SH-SY5Y (cell line): ENCODE measurements at regions not wholly inside any gene's neighbourhood (a gene's known extent, or its start where the extent isn't known, plus 50 kb on each side); places are given as distances from the start of the nearest gene placed in this dataset.

Experiments
- GATA2 ChIP-seq: IDR thresholded peaks from 2 replicates; pipeline ENCODE4 v1.6.1; 2011; ENCODE audit warnings: mild to moderate bottlenecking, low read depth, low read length
- GATA3 ChIP-seq: IDR thresholded peaks from 2 replicates; pipeline ENCODE4 v1.6.1; 2011; ENCODE audit warnings: low read depth, mild to moderate bottlenecking, low read length, moderate library complexity

DNA sequence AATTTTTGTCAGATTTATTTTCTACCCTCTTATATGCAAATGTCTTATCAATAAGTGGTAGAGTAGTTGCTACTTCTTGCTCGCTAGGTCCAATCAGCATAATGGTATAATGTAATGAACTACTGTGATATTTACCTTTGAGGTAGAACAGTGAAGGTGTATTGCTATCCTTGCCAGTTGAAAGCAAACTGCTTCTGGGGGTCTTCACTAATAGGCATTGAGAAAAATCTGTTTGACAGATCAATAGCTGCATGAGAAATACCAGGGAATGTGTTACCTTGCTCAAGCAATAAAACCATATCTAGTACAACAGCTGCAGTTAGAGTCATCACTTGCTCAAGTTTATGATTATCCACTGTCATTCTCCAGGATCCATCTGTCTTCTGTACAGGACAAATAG, 50.1 kb upstream of the EFEMP1 start:
- no peak for TF ChIP-seq GATA2
- no peak for TF ChIP-seq GATA3

GRCh38 chr2:55976681-55977080, 53.1 kb upstream of the EFEMP1 start:
- TF ChIP-seq GATA3 (no peak), GATA2 (no peak)

GRCh38 chr2:55985406-55985805, 61.8 kb upstream of the EFEMP1 start:
- no peak for TF ChIP-seq GATA2
- no peak for TF ChIP-seq GATA3

- no peak for TF ChIP-seq GATA2
- TF ChIP-seq GATA3, result no peak
These were observed 62.4 kb upstream of the EFEMP1 start for GRCh38 chr2:55986001-55986400.

DNA sequence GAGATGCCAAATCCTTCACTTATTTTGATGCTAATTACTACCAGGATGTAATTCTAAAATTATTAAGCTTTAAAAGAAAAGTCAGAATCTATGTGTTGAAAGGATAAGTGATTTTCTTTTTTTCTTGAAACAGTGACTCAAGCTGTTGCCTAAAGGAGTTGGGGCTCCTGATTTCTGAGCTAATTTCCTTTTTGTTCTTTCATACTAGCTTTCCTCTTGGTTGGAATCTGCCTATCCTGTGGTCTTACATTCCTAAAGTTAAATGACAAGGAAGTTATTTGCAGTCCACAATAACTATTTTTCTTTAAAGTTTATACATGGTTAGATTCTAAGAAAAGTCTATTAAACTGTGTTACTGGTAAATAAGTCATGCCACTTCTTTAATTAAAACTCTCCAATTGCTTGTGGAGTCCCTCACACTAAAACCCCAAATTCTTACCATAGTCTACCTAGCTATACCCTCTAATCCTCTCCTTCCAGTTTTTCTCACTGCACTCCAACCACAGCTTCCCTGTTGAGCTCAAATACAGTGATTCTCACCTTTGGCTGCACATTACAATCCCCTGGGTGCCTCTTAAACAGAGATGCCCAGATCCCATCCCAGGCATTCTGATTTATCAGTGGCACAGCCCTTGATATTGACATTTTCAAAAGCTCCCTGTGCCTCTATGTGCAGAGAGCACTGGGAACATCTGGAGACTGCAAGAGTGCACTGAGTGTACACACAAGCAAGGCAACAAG, 63.3 kb upstream of the EFEMP1 start:
- TF ChIP-seq GATA2 (no peak), GATA3 (no peak)

DNA sequence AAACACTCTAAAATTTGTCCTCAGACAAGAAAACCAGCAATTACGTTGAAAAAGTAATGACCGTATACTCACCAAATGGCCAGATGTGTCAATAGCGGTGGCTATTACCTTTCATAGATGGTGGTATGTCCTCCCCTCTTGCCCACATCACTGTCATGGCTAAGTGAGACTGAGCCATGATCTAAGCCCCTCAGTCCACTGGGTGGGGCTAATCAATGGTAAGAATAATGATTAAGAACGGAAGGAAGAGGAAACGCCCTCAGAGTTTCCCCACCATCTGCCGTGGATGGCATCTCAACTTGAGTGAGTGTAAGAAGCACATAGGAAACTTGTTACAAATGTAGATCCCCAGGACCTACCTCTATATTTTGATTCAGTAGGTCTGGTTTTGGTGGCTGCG, 65.8 kb upstream of the EFEMP1 start:
- no peak for TF ChIP-seq GATA3
- TF ChIP-seq GATA2, result no peak

DNA sequence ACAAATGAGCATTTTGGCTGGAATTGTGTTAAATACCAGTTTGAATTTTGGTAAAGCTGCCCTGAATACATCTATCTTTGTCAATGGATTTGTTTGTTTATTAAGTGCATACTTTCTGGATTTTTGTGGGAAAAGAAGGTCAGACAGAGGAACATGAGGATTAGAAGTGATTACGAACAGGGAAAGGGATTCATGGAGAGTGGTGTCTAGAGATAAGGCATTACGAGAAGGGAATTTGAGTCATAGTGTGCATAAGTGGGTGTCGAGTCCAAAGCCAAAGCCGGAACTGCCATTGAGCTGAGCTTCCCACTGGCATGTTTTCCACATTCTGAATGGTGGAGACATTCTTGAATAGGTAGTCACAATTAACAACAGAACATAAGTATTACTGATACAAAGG, 68.9 kb upstream of the EFEMP1 start:
- TF ChIP-seq GATA3 (no peak), GATA2 (no peak)

DNA sequence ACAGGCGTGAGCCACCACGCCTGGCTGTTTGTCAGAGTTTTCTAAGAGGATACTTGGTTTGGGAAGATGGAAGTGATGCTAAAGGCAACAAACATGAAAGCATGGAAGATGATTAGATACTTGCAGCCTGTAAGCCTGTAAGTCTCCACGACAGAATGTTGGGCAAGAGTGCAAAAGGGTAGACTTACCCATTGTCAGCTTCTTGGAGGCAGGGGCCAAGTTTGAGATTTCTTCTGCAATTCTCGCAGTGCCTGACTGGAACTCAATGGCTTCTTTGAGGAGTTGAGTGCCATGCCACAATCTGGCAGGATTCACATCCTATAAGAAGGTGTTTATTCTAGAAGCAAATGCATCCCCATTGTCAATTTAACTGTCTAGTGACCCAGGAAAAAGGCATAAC, 70.1 kb upstream of the EFEMP1 start:
- no peak for TF ChIP-seq GATA2
- no peak for TF ChIP-seq GATA3

- TF ChIP-seq GATA2 (no peak), GATA3 (no peak)
These were observed 71.6 kb upstream of the EFEMP1 start for GRCh38 chr2:55995211-55995610.

GRCh38 chr2:55995902-55996301, 72.3 kb upstream of the EFEMP1 start:
- TF ChIP-seq GATA3 (no peak), GATA2 (no peak)

DNA sequence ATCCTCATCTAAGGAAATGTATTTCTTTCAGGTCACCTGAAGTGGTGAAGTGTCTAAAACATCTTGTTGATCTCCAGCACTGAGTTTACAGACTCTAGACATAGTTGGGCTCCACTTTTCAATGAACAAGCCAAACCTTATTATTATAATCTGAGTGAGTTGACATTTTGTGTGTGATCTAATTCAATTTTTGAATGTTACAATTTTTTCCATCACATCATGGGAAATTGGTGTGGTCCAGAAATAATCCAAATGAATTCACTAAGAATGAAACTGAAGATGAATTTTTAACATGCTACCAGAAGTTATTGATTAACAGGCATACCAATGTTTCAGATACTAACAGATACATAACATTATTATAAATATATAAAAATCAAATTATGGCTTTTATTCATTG, 75.6 kb upstream of the EFEMP1 start:
- TF ChIP-seq GATA3 (no peak), GATA2 (no peak)

DNA sequence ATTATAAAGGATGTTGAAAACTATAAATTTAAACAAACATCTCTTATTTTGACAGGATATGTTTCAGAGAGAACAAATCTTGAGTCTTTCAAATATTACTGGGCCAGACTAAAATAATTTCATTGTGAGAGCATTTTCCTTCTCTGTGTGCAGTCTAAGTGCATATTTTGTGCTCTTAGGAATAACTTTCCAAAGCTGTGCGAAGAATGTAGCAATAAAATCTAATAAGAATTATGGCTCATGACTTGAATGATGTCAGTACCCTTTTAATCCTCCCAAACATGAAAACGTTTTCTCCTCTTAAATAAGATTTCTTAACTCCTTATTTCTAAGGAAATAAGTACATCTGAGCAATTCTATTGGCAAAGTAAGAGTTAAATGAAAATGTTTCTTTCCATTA, 76.2 kb upstream of the EFEMP1 start:
- TF ChIP-seq GATA2, result no peak
- no peak for TF ChIP-seq GATA3

DNA sequence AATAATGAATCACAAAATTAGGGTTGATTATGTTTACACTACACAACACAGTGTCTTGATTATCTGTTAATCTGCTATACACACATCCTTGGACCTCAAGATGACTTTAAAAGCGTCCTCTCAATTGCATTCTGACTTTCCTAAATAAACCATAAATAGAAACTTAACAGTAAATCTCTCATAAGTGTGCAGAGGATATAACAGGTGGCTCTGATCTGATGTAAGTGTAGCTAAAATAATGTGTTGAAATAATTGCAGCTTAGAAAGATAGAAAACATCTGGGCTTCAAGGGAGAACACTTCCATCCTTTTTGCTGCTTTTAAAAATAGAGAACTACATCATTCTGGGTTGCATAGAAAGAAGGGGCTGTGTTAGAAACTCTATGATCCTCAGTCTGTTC, 78.4 kb upstream of the EFEMP1 start:
- TF ChIP-seq GATA3, result no peak
- no peak for TF ChIP-seq GATA2

- TF ChIP-seq GATA2 (no peak), GATA3 (no peak)
These were observed 85.3 kb upstream of the EFEMP1 start for GRCh38 chr2:56008661-56009431.
